ENCODE measurements at regions not wholly inside any gene's neighbourhood (a gene's known extent, or its start where the extent isn't known, plus 50 kb on each side); places are given as distances from the start of the nearest gene placed in this dataset.

DNA sequence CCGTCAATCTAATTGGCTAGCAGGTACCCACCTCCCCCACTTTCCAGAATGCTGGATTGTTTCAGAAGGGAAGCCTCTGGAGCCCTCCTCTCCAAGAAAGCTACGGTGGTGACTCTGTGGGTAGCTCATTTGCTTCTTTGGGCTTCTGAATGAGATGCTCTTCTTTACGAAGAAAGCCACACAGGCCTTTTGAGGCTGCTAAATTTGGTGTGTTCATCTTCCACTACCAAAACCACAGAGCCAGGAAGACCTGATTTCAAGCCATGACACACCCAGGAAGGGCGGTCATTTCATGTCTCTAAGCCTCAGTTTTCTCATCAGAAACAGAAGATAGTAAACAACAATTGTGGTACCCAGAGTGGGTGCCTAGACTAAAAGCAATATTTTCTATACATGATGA, 901.2 kb downstream of the KCNMA1 start:
- TF ChIP-seq, protein P1, sequence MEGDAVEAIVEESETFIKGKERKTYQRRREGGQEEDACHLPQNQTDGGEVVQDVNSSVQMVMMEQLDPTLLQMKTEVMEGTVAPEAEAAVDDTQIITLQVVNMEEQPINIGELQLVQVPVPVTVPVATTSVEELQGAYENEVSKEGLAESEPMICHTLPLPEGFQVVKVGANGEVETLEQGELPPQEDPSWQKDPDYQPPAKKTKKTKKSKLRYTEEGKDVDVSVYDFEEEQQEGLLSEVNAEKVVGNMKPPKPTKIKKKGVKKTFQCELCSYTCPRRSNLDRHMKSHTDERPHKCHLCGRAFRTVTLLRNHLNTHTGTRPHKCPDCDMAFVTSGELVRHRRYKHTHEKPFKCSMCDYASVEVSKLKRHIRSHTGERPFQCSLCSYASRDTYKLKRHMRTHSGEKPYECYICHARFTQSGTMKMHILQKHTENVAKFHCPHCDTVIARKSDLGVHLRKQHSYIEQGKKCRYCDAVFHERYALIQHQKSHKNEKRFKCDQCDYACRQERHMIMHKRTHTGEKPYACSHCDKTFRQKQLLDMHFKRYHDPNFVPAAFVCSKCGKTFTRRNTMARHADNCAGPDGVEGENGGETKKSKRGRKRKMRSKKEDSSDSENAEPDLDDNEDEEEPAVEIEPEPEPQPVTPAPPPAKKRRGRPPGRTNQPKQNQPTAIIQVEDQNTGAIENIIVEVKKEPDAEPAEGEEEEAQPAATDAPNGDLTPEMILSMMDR (IDR thresholded peaks at IDR 0.05 in 2 of 3, conservative IDR thresholded peaks at IDR 0.05 in 1 of 3; ENCODE audit: borderline replicate concordance in 1 of 3, insufficient read depth in 1 of 3, low read depth in 2 of 3, low read length in 2 of 3), result no peak
- TF ChIP-seq SRF (IDR thresholded peaks at IDR 0.05; ENCODE audit: low read depth) (no peak), EZH2 (IDR thresholded peaks at IDR 0.05) (no peak)
- TF ChIP-seq, protein P2, sequence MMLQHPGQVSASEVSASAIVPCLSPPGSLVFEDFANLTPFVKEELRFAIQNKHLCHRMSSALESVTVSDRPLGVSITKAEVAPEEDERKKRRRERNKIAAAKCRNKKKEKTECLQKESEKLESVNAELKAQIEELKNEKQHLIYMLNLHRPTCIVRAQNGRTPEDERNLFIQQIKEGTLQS (IDR thresholded peaks at IDR 0.05), result no peak
